GM04504 (cell line): ENCODE measurements at regions not wholly inside any gene's neighbourhood (a gene's known extent, or its start where the extent isn't known, plus 50 kb on each side); places are given as distances from the start of the nearest gene placed in this dataset.
"Not testable (repeated sequence)": the region's sequence is repeated elsewhere in the genome, so short reads cannot be mapped to it uniquely, and the experiment has no call there.

ENCODE experiments used
- DNase-seq: peaks from one replicate; pipeline ENCODE4 v3.0.0-alpha.2; 2012; ENCODE audit warnings: low read depth

- DNase-seq = no peak
These were observed 423.0 kb upstream of the TMPRSS15 start for GRCh38 chr21:18826562-18826961.

- no peak for DNase-seq
These were observed 428.5 kb upstream of the TMPRSS15 start for GRCh38 chr21:18831942-18832676.

- DNase-seq = no peak
These were observed 429.4 kb upstream of the TMPRSS15 start for GRCh38 chr21:18832950-18833349.

- DNase-seq = not testable (repeated sequence)
These were observed 430.5 kb upstream of the TMPRSS15 start for GRCh38 chr21:18834121-18834520.

- no peak for DNase-seq
These were observed 436.7 kb upstream of the TMPRSS15 start for GRCh38 chr21:18840239-18840638.

GRCh38 chr21:18857606-18858005 lies 454.0 kb upstream of the TMPRSS15 start:
- DNase-seq = not testable (repeated sequence)

- no peak for DNase-seq
These were observed 465.5 kb upstream of the TMPRSS15 start for GRCh38 chr21:18869104-18869503.

GRCh38 chr21:18877917-18878316 lies 474.3 kb upstream of the TMPRSS15 start:
- DNase-seq = no peak

- no peak for DNase-seq
These were observed 484.5 kb upstream of the TMPRSS15 start for GRCh38 chr21:18887922-18888602.

- no peak for DNase-seq
These were observed 489.8 kb upstream of the TMPRSS15 start for GRCh38 chr21:18893406-18893805.

- no peak for DNase-seq
These were observed 490.8 kb upstream of the TMPRSS15 start for GRCh38 chr21:18894387-18894786.

- no peak for DNase-seq
These were observed 495.7 kb upstream of the TMPRSS15 start for GRCh38 chr21:18899261-18899660.

- DNase-seq = no peak
These were observed 499.1 kb upstream of the TMPRSS15 start for GRCh38 chr21:18902660-18903059.

GRCh38 chr21:18907076-18907475 lies 503.5 kb upstream of the TMPRSS15 start:
- no peak for DNase-seq

- DNase-seq = no peak
These were observed 505.1 kb upstream of the TMPRSS15 start for GRCh38 chr21:18908641-18909040.

- DNase-seq = no peak
These were observed 510.3 kb upstream of the TMPRSS15 start for GRCh38 chr21:18913914-18914313.

- no peak for DNase-seq
These were observed 511.0 kb upstream of the TMPRSS15 start for GRCh38 chr21:18914570-18914969.

GRCh38 chr21:18917622-18918021 lies 514.0 kb upstream of the TMPRSS15 start:
- DNase-seq = no peak

- DNase-seq = no peak
These were observed 527.7 kb upstream of the TMPRSS15 start for GRCh38 chr21:18931237-18931636.

GRCh38 chr21:18937337-18937736 lies 533.8 kb upstream of the TMPRSS15 start:
- no peak for DNase-seq

- DNase-seq = no peak
These were observed 537.2 kb upstream of the TMPRSS15 start for GRCh38 chr21:18940791-18941190.

GRCh38 chr21:18950045-18950740 lies 546.6 kb upstream of the TMPRSS15 start:
- DNase-seq = no peak
